B cell (primary cell): ENCODE measurements at regions not wholly inside any gene's neighbourhood (a gene's known extent, or its start where the extent isn't known, plus 50 kb on each side); places are given as distances from the start of the nearest gene placed in this dataset.

ENCODE experiments used
- ATAC-seq: fragments of 200-7000 bp; cut with Tn5 transposase; one replicate; pipeline ENCODE4 v1.10.0; 2021; ENCODE audit warnings: low read depth, mild to moderate bottlenecking, moderate number of reproducible peaks, moderate library complexity
- CTCF ChIA-PET: fragments of 350-600 bp; sonication (Branson Sonifier 250); formaldehyde crosslinking; loops from one replicate; lab custom pipeline; 2021; ENCODE audit warnings: antibody characterized with exemption, inconsistent platforms; lab: Charles Lee
- POLR2A ChIA-PET: fragments of 350-600 bp; sonication (Branson Sonifier 250); formaldehyde crosslinking; loops from one replicate; lab custom pipeline; 2021; ENCODE audit warnings: antibody characterized with exemption; lab: Charles Lee
- DNase-seq: peaks from one replicate; pipeline ENCODE4 v3.0.0; 2013
- H2AFZ ChIP-seq: 2 replicates; pipeline ENCODE4 v1.6.1; 2012; ENCODE audit warnings: mild to moderate bottlenecking, low read depth, low read length; ENCODE audit not compliant: insufficient read depth, poor library complexity, severe bottlenecking
- H3K27ac ChIP-seq, 2 donors: 1 replicate in 1 of 2; 2 replicates in 1 of 2; pipeline ENCODE4 v1.5.1; 2012 to 2013; ENCODE audit warnings: low read length in 2 of 2, mild to moderate bottlenecking in 2 of 2, moderate library complexity in 1 of 2
- H3K27me3 ChIP-seq, 4 experiments: fragments of 200-600 bp in 1 of 4; sonication (generic) in 1 of 4; replicated peaks in 1 of 4; 1 replicate in 2 of 4; 2 replicates in 2 of 4; pipeline versions ENCODE4 v1.6.1 to v1.7.0; 2013 to 2016; ENCODE audit warnings: low read length in 3 of 4, mild to moderate bottlenecking in 2 of 4, mixed read lengths in 1 of 4, moderate library complexity in 1 of 4; ENCODE audit not compliant: insufficient read depth in 4 of 4, control insufficient read depth in 3 of 4; ENCODE audit errors: control extremely low read depth in 1 of 4
- H3K36me3 ChIP-seq, 2 experiments: replicated peaks in 1 of 2; 1 replicate in 1 of 2; 2 replicates in 1 of 2; pipeline versions ENCODE4 v1.6.1 to v1.7.1; 2013; ENCODE audit warnings: low read length in 1 of 2; ENCODE audit not compliant: insufficient read depth in 2 of 2, control insufficient read depth in 1 of 2; ENCODE audit errors: control extremely low read depth in 1 of 2, extremely low read depth in 1 of 2
- H3K4me1 ChIP-seq, 2 donors: fragments of 200-600 bp in 1 of 2; sonication (generic) in 1 of 2; 1 replicate in 1 of 2; 2 replicates in 1 of 2; pipeline versions ENCODE4 v1.5.1 to v1.6.1; 2013 to 2017; ENCODE audit warnings: low read length in 2 of 2; ENCODE audit not compliant: control insufficient read depth in 2 of 2, insufficient read depth in 2 of 2
- H3K4me2 ChIP-seq: replicated peaks from 2 replicates; pipeline ENCODE3; 2012; ENCODE audit warnings: mild to moderate bottlenecking, low read depth, low read length; ENCODE audit not compliant: poor library complexity, severe bottlenecking
- H3K4me3 ChIP-seq, 5 experiments: fragments of 200-600 bp in 1 of 5; sonication (generic) in 1 of 5; 1 replicate in 3 of 5; 2 replicates in 2 of 5; pipeline versions ENCODE4 v1.5.1 to v1.7.0; 2011 to 2016; ENCODE audit warnings: low read length in 4 of 5, mild to moderate bottlenecking in 4 of 5, low read depth in 2 of 5, control low read depth in 1 of 5, moderate library complexity in 1 of 5; ENCODE audit not compliant: insufficient read depth in 1 of 5; ENCODE audit errors: control extremely low read depth in 1 of 5, extremely low read depth in 1 of 5
- H3K79me2 ChIP-seq: fragments of 200-600 bp; sonication (generic); one replicate; pipeline ENCODE4 v1.6.0; 2016; ENCODE audit warnings: low read length; ENCODE audit not compliant: control insufficient read depth, insufficient read depth
- H3K9ac ChIP-seq: fragments of 200-600 bp; sonication (generic); 2 replicates; pipeline ENCODE4 v1.6.1; 2017; ENCODE audit warnings: mild to moderate bottlenecking, low read length, moderate library complexity
- H3K9me3 ChIP-seq, 3 donors: one replicate each; pipeline versions ENCODE4 v1.6.1 to v1.7.1; 2013; ENCODE audit warnings: low read length in 2 of 3; ENCODE audit not compliant: control insufficient read depth in 2 of 3, insufficient read depth in 1 of 3; ENCODE audit errors: control extremely low read depth in 1 of 3
- H4K20me1 ChIP-seq: 2 replicates; pipeline ENCODE4 v1.6.0; 2012; ENCODE audit warnings: mild to moderate bottlenecking, low read length; ENCODE audit not compliant: insufficient read depth, control insufficient read depth, poor library complexity, severe bottlenecking
- H3K27ac Mint-ChIP-seq: one replicate; pipeline ENCODE4 v1.8.0; 2021; ENCODE audit warnings: mixed read lengths
- H3K27me3 Mint-ChIP-seq: one replicate; pipeline ENCODE4 v1.8.0; 2021; ENCODE audit warnings: mixed read lengths
- H3K4me1 Mint-ChIP-seq: one replicate; pipeline ENCODE4 v1.8.0; 2021; ENCODE audit warnings: mixed read lengths
- H3K4me3 Mint-ChIP-seq: one replicate; pipeline ENCODE4 v1.8.0; 2021; ENCODE audit warnings: mixed read lengths
- H3K9me3 Mint-ChIP-seq: one replicate; pipeline ENCODE4 v1.8.0; 2022; ENCODE audit warnings: mixed read lengths; ENCODE audit not compliant: insufficient read depth
- EZH2 ChIP-seq: IDR thresholded peaks from 2 replicates; pipeline ENCODE4 v1.6.1; 2012; ENCODE audit warnings: borderline replicate concordance, low read depth, mild to moderate bottlenecking, moderate library complexity, low read length; ENCODE audit not compliant: insufficient read depth, poor library complexity, severe bottlenecking
- WGBS: methylation state at CpG from one replicate; pipeline ENCODE4 v1.1.5; 2013; ENCODE audit warnings: missing lambda C conversion rate; ENCODE audit not compliant: insufficient coverage; 5-methylcytosine and 5-hydroxymethylcytosine counted together
- intact Hi-C: fragments of 100-400 bp; cut with micrococcal nuclease; formaldehyde crosslinking; loops from one replicate; pipeline ENCODE4 v1.10.0; 2022
- TF ChIP-seq, protein P1 (sequence below): fragments of 200-600 bp; IDR thresholded peaks from one replicate; pipeline ENCODE4 v1.8.0; 2022; ENCODE audit warnings: antibody characterized with exemption, mild to moderate bottlenecking

GRCh38 chr20:19074828-19075516 is 137.5 kb upstream of the SLC24A3 start:
- H3K27me3 ChIP-seq, result no peaks in the 10 kb centered on the region
- H3K27me3 Mint-ChIP-seq, result no peaks in the 10 kb centered on the region
- H3K27ac ChIP-seq, result no peak overlapping the region
- no peaks in the 10 kb centered on the region for H3K9me3 ChIP-seq
- ChIA-PET POLR2A (no interaction called here), CTCF (no interaction called here)
- H3K27ac Mint-ChIP-seq, result no peak overlapping the region
- H2AFZ ChIP-seq, result peak overlapping the region; percentile 43
- no peaks in the 10 kb centered on the region for H3K36me3 ChIP-seq
- peaks cover 7 to 14% of the 10 kb centered on the region in 2 donors for H3K4me1 ChIP-seq
- peak overlapping the region; percentile 44 for H3K4me2 ChIP-seq
- no peak overlapping the region for H3K4me3 ChIP-seq
- ATAC-seq, result no peak
- H3K4me1 Mint-ChIP-seq, result peaks cover 14% of the 10 kb centered on the region
- intact Hi-C loops, result no loop called here
- TF ChIP-seq, protein P1, sequence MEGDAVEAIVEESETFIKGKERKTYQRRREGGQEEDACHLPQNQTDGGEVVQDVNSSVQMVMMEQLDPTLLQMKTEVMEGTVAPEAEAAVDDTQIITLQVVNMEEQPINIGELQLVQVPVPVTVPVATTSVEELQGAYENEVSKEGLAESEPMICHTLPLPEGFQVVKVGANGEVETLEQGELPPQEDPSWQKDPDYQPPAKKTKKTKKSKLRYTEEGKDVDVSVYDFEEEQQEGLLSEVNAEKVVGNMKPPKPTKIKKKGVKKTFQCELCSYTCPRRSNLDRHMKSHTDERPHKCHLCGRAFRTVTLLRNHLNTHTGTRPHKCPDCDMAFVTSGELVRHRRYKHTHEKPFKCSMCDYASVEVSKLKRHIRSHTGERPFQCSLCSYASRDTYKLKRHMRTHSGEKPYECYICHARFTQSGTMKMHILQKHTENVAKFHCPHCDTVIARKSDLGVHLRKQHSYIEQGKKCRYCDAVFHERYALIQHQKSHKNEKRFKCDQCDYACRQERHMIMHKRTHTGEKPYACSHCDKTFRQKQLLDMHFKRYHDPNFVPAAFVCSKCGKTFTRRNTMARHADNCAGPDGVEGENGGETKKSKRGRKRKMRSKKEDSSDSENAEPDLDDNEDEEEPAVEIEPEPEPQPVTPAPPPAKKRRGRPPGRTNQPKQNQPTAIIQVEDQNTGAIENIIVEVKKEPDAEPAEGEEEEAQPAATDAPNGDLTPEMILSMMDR, result no peak
- no peak for TF ChIP-seq EZH2
- H3K9me3 Mint-ChIP-seq, result no peaks in the 10 kb centered on the region
- H3K79me2 ChIP-seq, result no peaks in the 10 kb centered on the region
- H3K4me3 Mint-ChIP-seq, result peak overlapping the region; percentile 1
- no peak for DNase-seq
- 0% methylated on average over 6 of the region's 8 CpGs for WGBS
- H4K20me1 ChIP-seq, result no peaks in the 10 kb centered on the region
- no peak overlapping the region for H3K9ac ChIP-seq

GRCh38 chr20:19077370-19078220 is 134.8 kb upstream of the SLC24A3 start:
- 81% methylated on average over 3 of the region's 5 CpGs for WGBS
- no peak overlapping the region for H2AFZ ChIP-seq
- no peak overlapping the region for H3K4me3 ChIP-seq
- H3K4me2 ChIP-seq, result no peak overlapping the region
- ChIA-PET CTCF (no interaction called here), POLR2A (no interaction called here)
- TF ChIP-seq, protein P1, result no peak
- TF ChIP-seq EZH2, result no peak
- no peak overlapping the region for H3K9ac ChIP-seq
- no peaks in the 10 kb centered on the region for H3K36me3 ChIP-seq
- H3K9me3 Mint-ChIP-seq, result peaks cover 2% of the 10 kb centered on the region
- no peaks in the 10 kb centered on the region for H3K9me3 ChIP-seq
- no peak overlapping the region for H3K4me3 Mint-ChIP-seq
- no peaks in the 10 kb centered on the region for H3K27me3 ChIP-seq
- DNase-seq (no peak), ATAC-seq (no peak)
- H4K20me1 ChIP-seq, result no peaks in the 10 kb centered on the region
- H3K27ac ChIP-seq, result no peak overlapping the region
- no peaks in the 10 kb centered on the region for H3K27me3 Mint-ChIP-seq
- H3K4me1 ChIP-seq, result peaks cover 7 to 14% of the 10 kb centered on the region in 2 donors
- no peaks in the 10 kb centered on the region for H3K79me2 ChIP-seq
- no peak overlapping the region for H3K27ac Mint-ChIP-seq
- H3K4me1 Mint-ChIP-seq, result peaks cover 9% of the 10 kb centered on the region
- intact Hi-C loops, result no loop called here
